ENCODE measurements at regions not wholly inside any gene's neighbourhood (a gene's known extent, or its start where the extent isn't known, plus 50 kb on each side); places are given as distances from the start of the nearest gene placed in this dataset.

DNA sequence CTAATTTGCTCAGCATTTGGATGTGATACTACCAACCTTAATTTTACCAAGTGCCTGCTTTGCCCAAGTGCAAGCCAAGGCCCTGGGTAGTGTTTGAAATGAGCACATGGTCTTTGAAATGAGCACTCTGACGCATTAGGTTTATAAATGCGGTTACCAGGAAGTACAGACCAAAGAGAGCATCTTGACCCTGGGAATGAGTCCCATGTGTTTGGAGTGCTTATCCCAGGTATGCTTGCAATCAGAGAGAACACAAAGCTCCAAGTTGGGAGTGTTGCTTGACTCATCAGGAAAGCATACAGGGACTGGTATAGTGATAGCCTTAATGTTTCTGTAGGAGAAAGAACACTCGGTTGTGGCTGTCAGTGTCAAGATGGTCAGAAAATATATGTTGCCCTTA lies 203.6 kb upstream of the MAMLD1 start:
- Histone ChIP-seq H2BK120ac (ENCODE audit: low read depth, low read length) (no peak overlapping the region), H3K14ac (ENCODE audit: low read length) (no peak overlapping the region), H3K27me3 (ENCODE audit: control insufficient read depth in 3 of 3, insufficient read depth in 3 of 3, low read depth in 1 of 3, low read length in 3 of 3) (peaks cover 0 to 3% (median 0%) of the 10 kb centered on the region in 3 experiments), H2BK15ac (ENCODE audit: low read length) (no peak overlapping the region), H3K4me1 (ENCODE audit: control insufficient read depth in 2 of 2, insufficient read depth in 1 of 2, low read depth in 1 of 2, low read length in 2 of 2) (no peaks in the 10 kb centered on the region), H2BK12ac (ENCODE audit: low read length) (no peak overlapping the region), H3K4me2 (ENCODE audit: insufficient read depth, low read length, poor library complexity, severe bottlenecking) (no peak overlapping the region), H2AK5ac (ENCODE audit: low read depth, low read length) (no peak overlapping the region), H2BK5ac (ENCODE audit: low read length) (no peak overlapping the region), H3K18ac (ENCODE audit: low read length) (no peak overlapping the region), H3K9ac (ENCODE audit: low read depth, low read length, poor library complexity) (no peak overlapping the region), H3K4me3 (ENCODE audit: low read length in 2 of 2) (no peak overlapping the region), H3K27ac (replicated peaks; ENCODE audit: low read length) (no peak overlapping the region), H3K9me3 (replicated peaks in 1 of 2; ENCODE audit: control insufficient read depth in 2 of 2, insufficient read depth in 1 of 2, low read depth in 1 of 2, low read length in 2 of 2) (no peaks in the 10 kb centered on the region), H2AFZ (ENCODE audit: low read length) (no peak overlapping the region), H3K4ac (ENCODE audit: low read length) (no peak overlapping the region), H4K91ac (ENCODE audit: low read depth, low read length, poor library complexity) (no peak overlapping the region), H3K23ac (ENCODE audit: low read depth, low read length, poor library complexity) (no peak overlapping the region), H4K8ac (ENCODE audit: low read depth, low read length) (no peak overlapping the region), H3K79me1 (ENCODE audit: low read depth, low read length) (no peaks in the 10 kb centered on the region), H3K36me3 (replicated peaks in 1 of 2; ENCODE audit: control insufficient read depth in 2 of 2, insufficient read depth in 2 of 2, low read length in 2 of 2) (no peaks in the 10 kb centered on the region)
- no peak for DNase-seq (ENCODE audit: low spot score)
- WGBS, 2 donors (ENCODE audit: extremely low coverage in 2 of 2, insufficient read length in 2 of 2, insufficient replicate concordance in 1 of 2): no CpG with 5 or more reads among the region's 3 CpGs

DNA sequence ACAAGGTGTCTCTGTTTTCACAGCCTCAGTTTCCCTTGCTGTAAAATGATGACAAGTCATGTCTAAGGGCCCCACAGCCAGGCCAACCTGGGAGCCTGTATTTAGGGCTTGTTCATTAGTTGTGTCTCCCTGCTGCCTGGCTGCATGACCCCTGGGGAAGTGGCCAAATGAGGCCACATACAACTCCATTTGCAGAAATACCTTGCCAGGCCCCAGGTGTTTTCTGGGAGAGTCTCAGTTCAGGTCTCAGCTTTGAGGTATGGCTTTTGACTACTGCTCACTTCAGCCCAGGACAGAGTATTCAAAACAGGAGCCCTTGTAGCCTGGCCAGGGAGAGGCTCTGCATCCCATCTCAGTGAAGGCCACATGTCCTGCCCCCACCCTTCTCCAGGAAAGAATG lies 202.5 kb upstream of the MAMLD1 start:
- H3K23ac ChIP-seq (ENCODE audit: low read depth, low read length, poor library complexity): no peak overlapping the region
- H2BK5ac ChIP-seq (ENCODE audit: low read length): no peak overlapping the region

DNA sequence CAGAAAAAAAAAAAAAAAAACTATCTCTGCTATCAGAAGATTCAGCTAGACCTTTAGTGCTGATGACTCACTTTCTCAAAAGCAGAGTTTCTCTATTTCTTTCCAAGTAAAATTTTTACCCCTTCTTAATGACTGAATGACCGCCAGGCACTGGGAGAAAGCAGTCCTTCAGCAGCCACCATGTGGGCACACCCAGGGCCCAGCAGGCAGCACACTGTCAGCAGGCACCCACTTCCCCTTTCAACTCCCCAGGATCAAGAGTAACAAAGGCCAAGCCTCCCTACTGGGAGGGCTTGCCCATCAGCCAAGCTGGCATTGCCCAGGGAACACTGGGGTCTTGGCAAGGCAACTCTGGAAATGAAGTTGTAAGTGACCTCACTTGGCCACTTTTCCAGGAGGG lies 201.9 kb upstream of the MAMLD1 start:
- Histone ChIP-seq H3K9ac (ENCODE audit: low read depth, low read length, poor library complexity) (no peak overlapping the region), H2BK12ac (ENCODE audit: low read length) (no peak overlapping the region), H3K4me2 (ENCODE audit: insufficient read depth, low read length, poor library complexity, severe bottlenecking) (no peak overlapping the region), H3K27ac (replicated peaks; ENCODE audit: low read length) (no peak overlapping the region), H2BK120ac (ENCODE audit: low read depth, low read length) (no peak overlapping the region), H4K91ac (ENCODE audit: low read depth, low read length, poor library complexity) (no peak overlapping the region), H3K14ac (ENCODE audit: low read length) (no peak overlapping the region), H3K9me3 (replicated peaks in 1 of 2; ENCODE audit: control insufficient read depth in 2 of 2, insufficient read depth in 1 of 2, low read depth in 1 of 2, low read length in 2 of 2) (no peaks in the 10 kb centered on the region), H2AK5ac (ENCODE audit: low read depth, low read length) (no peak overlapping the region), H4K8ac (ENCODE audit: low read depth, low read length) (no peak overlapping the region), H3K4me1 (ENCODE audit: control insufficient read depth in 2 of 2, insufficient read depth in 1 of 2, low read depth in 1 of 2, low read length in 2 of 2) (no peaks in the 10 kb centered on the region), H3K79me1 (ENCODE audit: low read depth, low read length) (no peaks in the 10 kb centered on the region), H3K36me3 (replicated peaks in 1 of 2; ENCODE audit: control insufficient read depth in 2 of 2, insufficient read depth in 2 of 2, low read length in 2 of 2) (no peaks in the 10 kb centered on the region), H2BK15ac (ENCODE audit: low read length) (no peak overlapping the region), H3K23ac (ENCODE audit: low read depth, low read length, poor library complexity) (no peak overlapping the region), H2AFZ (ENCODE audit: low read length) (no peak overlapping the region), H3K27me3 (ENCODE audit: control insufficient read depth in 3 of 3, insufficient read depth in 3 of 3, low read depth in 1 of 3, low read length in 3 of 3) (peaks cover 0 to 3% (median 0%) of the 10 kb centered on the region in 3 experiments), H3K18ac (ENCODE audit: low read length) (no peak overlapping the region), H3K4ac (ENCODE audit: low read length) (no peak overlapping the region), H2BK5ac (ENCODE audit: low read length) (no peak overlapping the region), H3K4me3 (ENCODE audit: low read length in 2 of 2) (no peak overlapping the region)
- DNase-seq (ENCODE audit: low spot score): no peak
- no CpG with 5 or more reads among the region's 1 CpG for WGBS, 2 donors (ENCODE audit: extremely low coverage in 2 of 2, insufficient read length in 2 of 2, insufficient replicate concordance in 1 of 2)

More for the DNA sequence above, 202.5 kb upstream of the MAMLD1 start:
- Histone ChIP-seq H2BK15ac (ENCODE audit: low read length) (no peak overlapping the region), H3K27me3 (ENCODE audit: control insufficient read depth in 3 of 3, insufficient read depth in 3 of 3, low read depth in 1 of 3, low read length in 3 of 3) (peaks cover 0 to 3% (median 0%) of the 10 kb centered on the region in 3 experiments), H3K18ac (ENCODE audit: low read length) (no peak overlapping the region), H3K27ac (replicated peaks; ENCODE audit: low read length) (no peak overlapping the region), H4K91ac (ENCODE audit: low read depth, low read length, poor library complexity) (no peak overlapping the region), H3K36me3 (replicated peaks in 1 of 2; ENCODE audit: control insufficient read depth in 2 of 2, insufficient read depth in 2 of 2, low read length in 2 of 2) (no peaks in the 10 kb centered on the region), H2BK12ac (ENCODE audit: low read length) (no peak overlapping the region), H3K4me3 (ENCODE audit: low read length in 2 of 2) (no peak overlapping the region), H3K4me1 (ENCODE audit: control insufficient read depth in 2 of 2, insufficient read depth in 1 of 2, low read depth in 1 of 2, low read length in 2 of 2) (no peaks in the 10 kb centered on the region), H3K79me1 (ENCODE audit: low read depth, low read length) (no peaks in the 10 kb centered on the region), H3K9ac (ENCODE audit: low read depth, low read length, poor library complexity) (no peak overlapping the region), H3K9me3 (replicated peaks in 1 of 2; ENCODE audit: control insufficient read depth in 2 of 2, insufficient read depth in 1 of 2, low read depth in 1 of 2, low read length in 2 of 2) (no peaks in the 10 kb centered on the region), H3K4me2 (ENCODE audit: insufficient read depth, low read length, poor library complexity, severe bottlenecking) (no peak overlapping the region), H3K4ac (ENCODE audit: low read length) (no peak overlapping the region), H2BK120ac (ENCODE audit: low read depth, low read length) (no peak overlapping the region), H3K14ac (ENCODE audit: low read length) (no peak overlapping the region), H2AK5ac (ENCODE audit: low read depth, low read length) (no peak overlapping the region), H4K8ac (ENCODE audit: low read depth, low read length) (no peak overlapping the region), H2AFZ (ENCODE audit: low read length) (no peak overlapping the region)
- no peak for DNase-seq (ENCODE audit: low spot score)

DNA sequence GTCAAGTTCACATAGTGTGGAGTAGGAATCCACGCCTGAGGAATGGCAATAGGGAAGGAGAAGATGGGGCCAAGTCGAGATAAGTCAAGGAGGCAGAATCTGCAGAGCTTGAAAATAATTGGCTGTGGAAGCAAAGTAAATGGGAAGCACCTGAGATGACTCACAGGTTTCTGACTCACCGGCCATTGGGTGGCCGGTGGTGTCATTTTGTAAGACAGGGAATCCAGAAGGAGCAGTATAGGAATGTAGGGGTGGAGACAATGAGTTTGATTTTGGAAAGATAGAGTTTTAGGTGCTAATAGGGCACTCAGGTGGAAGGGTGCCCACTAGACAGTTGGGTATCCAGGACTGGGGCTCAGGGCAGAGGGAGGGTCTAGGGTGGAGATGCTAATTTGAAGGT lies 201.0 kb upstream of the MAMLD1 start:
- Histone ChIP-seq H3K36me3 (replicated peaks in 1 of 2; ENCODE audit: control insufficient read depth in 2 of 2, insufficient read depth in 2 of 2, low read length in 2 of 2) (no peaks in the 10 kb centered on the region), H3K4me1 (ENCODE audit: control insufficient read depth in 2 of 2, insufficient read depth in 1 of 2, low read depth in 1 of 2, low read length in 2 of 2) (no peaks in the 10 kb centered on the region), H3K18ac (ENCODE audit: low read length) (no peak overlapping the region), H2BK12ac (ENCODE audit: low read length) (no peak overlapping the region), H2AK5ac (ENCODE audit: low read depth, low read length) (no peak overlapping the region), H3K27me3 (ENCODE audit: control insufficient read depth in 3 of 3, insufficient read depth in 3 of 3, low read depth in 1 of 3, low read length in 3 of 3) (no peaks in the 10 kb centered on the region), H2BK120ac (ENCODE audit: low read depth, low read length) (no peak overlapping the region), H2AFZ (ENCODE audit: low read length) (no peak overlapping the region), H3K4me2 (ENCODE audit: insufficient read depth, low read length, poor library complexity, severe bottlenecking) (no peak overlapping the region), H3K9me3 (replicated peaks in 1 of 2; ENCODE audit: control insufficient read depth in 2 of 2, insufficient read depth in 1 of 2, low read depth in 1 of 2, low read length in 2 of 2) (no peaks in the 10 kb centered on the region), H3K4ac (ENCODE audit: low read length) (no peak overlapping the region), H3K27ac (replicated peaks; ENCODE audit: low read length) (no peak overlapping the region), H2BK15ac (ENCODE audit: low read length) (no peak overlapping the region), H3K14ac (ENCODE audit: low read length) (no peak overlapping the region), H3K79me1 (ENCODE audit: low read depth, low read length) (no peaks in the 10 kb centered on the region), H2BK5ac (ENCODE audit: low read length) (no peak overlapping the region), H4K8ac (ENCODE audit: low read depth, low read length) (no peak overlapping the region), H3K23ac (ENCODE audit: low read depth, low read length, poor library complexity) (no peak overlapping the region), H3K9ac (ENCODE audit: low read depth, low read length, poor library complexity) (no peak overlapping the region), H4K91ac (ENCODE audit: low read depth, low read length, poor library complexity) (no peak overlapping the region), H3K4me3 (ENCODE audit: low read length in 2 of 2) (no peak overlapping the region)
- no CpG with 5 or more reads among the region's 4 CpGs for WGBS, 2 donors (ENCODE audit: extremely low coverage in 2 of 2, insufficient read length in 2 of 2, insufficient replicate concordance in 1 of 2)
- no peak for DNase-seq (ENCODE audit: low spot score)

Data from neuronal stem cell (in vitro differentiated cells).